ENCODE measurements at regions not wholly inside any gene's neighbourhood (a gene's known extent, or its start where the extent isn't known, plus 50 kb on each side); places are given as distances from the start of the nearest gene placed in this dataset.
"Not testable (repeated sequence)": the region's sequence is repeated elsewhere in the genome, so short reads cannot be mapped to it uniquely, and the experiment has no call there.

DNA sequence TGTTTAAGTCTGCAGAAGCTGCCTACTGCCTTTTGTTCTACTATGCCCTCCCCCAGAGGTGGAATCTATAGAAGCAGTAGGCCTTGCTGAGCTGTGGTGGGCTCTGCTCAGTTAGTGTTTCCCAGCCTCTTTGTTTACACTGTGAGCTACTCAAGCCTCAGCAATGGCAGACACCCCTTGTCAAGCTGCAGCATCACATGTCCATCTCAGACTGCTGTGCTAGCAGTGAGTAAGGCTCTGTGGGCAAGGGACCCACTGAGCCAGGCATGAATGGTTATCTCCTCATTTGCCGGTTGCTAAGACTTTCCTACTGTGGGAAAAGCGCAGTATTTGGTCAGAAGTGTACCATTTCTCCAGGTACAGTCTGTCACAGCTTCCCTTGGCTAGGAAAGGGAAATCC lies 167.4 kb upstream of the IGFBP3 start:
- DNase-seq, result not testable (repeated sequence)

DNA sequence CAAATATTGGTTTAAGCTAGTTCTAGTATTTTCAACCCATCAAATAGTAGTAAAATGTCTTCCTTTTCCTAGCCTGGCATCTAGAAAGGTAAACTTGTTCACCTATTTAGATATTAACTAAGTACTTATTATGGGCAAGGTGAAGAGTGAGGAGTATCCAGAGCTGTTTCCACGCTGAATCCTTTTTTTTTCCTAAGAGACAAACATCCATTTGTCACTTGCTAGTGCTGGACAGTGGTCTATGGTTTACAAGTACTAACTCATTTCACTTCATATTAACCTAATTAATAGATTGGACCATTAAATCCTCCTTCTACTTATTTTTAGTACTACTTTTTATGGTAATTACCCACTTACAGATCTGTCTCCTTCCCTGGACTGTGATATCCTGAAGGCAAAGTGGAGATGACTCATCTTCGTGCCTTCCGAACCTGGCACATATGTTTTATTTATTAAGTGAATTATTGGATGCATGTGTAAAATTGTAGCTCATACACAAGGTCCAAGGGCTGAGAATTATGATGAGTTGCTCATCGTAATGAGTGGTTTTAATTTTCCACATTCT lies 159.6 kb upstream of the IGFBP3 start:
- DNase-seq, result no peak

DNA sequence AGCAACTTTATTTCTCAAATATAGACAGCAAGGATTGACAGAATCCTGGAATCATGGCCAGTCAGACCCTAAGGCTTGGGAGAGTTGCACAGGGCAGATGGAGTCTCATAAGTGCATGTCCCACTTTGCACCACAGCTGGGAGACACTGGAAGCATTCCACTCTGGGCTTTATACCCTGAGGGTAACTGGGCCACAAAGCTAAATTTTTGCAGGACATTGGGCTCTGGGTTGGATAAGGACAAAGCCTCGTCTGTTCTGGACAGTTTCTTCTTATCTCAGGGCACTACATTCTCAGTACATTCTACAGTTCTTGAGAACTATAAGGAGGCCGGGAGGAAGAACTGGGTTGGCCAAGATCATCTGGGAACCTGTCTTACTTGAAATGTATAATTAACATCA lies 158.3 kb upstream of the IGFBP3 start:
- no peak for DNase-seq

DNA sequence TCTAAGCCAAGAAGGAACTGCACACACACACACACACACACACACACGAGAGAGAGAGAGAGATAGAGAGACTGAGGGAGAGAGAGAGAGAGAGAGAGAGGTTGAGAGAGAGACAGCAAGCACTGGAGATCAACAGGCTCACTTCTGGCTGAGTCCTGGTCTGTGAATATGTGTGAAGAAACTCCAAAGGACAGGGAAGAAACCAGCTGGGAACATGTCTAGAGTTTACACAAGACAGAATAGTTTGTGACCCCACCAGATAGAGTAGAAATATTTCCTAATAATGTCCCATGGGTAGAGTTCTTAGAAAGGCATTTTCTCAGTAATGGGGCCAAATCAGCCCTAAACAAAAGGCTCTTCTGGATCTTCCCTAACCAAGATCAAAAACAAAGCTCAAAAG lies 155.5 kb upstream of the IGFBP3 start:
- DNase-seq, result no peak

DNA sequence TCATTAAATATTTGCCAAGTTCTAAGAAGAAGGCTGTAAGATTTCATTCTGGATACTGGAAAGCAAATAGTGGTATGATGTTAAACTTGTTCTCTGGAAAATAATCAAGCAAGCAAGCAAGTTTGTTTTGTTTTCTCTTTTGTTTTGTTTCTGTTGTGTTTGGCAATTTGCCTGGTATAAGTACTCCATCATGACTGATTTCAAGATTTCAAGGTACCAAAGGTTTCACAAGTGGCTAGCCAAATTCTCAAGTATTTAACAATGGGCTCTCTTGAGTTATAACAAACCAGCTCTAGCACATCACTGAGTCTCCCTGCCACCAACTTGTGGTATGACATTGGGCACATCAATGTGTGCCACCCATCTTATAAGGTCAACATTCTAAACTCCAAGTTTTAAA lies 151.7 kb upstream of the IGFBP3 start:
- no peak for DNase-seq

DNA sequence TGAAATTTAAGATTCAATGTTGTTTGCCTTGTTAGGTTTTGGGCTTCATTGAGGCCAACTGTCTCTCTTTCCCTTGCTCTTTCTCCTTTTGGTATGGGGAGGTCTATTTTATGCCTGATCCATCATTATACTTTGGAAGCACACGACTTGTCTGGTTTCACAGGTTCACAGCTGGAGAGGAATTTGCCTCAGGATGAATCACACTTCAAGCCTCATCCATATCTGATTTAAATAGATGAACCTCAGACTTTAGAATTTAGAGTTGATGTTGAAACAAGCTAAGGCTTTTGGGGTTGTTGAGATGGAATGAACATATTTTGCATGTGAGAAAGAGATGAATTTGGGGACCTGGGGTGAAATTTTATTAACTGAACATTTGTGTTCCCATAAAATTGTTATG lies 150.5 kb upstream of the IGFBP3 start:
- DNase-seq, result no peak

DNA sequence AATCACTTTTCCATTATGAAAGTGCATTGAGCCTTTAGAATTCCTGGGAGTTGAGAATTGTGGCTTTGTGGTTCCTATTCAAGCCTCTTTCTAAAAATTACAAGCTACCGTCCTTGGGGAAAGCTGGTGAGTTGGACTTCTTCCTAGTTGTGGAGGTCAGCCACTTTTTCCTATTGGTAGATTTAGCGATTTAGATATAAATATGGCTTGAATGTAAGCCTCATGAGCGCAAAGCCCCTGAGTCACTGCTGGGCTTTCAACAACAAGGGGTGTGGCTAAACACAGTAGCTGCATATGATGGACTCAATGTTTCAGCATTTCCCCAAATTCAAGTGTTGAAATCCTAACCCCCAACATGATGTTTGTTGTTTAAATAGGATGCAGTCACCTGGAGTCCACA lies 150.0 kb upstream of the IGFBP3 start:
- no peak for DNase-seq

DNA sequence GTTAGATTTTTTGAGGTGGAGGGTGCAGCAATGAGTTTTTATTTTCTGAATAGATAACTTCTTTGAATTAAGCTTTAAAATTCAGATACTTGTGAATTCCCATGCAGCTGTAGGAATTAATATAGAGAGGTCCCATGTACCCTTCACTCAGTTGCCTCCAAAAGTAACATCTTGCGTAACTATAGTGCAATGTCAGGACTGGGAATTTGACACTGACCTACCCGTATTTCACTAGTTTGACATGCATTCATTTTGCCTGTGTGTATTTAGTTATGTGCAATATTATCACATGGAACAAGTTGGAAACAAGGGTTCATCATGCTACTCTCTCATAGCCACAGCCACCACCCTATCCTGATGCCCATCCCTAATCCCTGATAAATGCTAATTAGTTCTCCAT lies 147.1 kb upstream of the IGFBP3 start:
- DNase-seq, result no peak

DNA sequence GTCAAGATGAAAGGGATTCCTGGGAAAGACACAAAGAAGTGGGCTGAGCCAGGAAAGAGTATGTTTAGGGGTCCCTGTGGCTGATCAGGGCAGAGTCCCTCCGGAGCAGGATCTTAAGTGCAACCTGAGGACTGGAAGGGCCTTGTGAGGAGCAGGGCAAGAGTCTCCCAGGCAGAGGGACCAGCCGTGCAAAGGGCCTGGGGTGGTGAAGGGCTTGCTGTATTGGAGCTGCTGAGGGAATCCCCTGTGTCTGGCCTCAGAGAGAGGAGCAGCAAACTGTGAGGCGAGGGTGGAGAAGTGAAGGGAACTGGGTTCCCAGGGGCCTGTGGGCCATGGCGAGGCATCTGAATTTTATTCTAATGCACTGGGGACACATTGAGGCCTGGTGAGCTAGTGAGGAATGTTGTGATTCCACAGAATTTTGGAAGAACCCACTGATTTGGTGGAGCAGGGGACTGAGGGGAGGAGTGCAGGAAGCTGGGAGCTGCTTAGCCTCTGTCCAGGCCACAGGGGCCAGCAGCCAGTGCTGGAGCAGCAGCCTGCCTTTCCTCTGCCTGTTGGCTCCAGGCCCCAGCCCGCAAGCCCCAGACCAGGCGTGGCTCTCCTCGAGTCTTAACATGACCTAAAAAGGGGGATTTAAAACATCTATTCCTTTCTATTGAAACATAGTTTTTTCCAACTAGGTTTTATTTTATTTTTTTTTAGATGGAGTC lies 138.4 kb upstream of the IGFBP3 start:
- no peak for DNase-seq

DNA sequence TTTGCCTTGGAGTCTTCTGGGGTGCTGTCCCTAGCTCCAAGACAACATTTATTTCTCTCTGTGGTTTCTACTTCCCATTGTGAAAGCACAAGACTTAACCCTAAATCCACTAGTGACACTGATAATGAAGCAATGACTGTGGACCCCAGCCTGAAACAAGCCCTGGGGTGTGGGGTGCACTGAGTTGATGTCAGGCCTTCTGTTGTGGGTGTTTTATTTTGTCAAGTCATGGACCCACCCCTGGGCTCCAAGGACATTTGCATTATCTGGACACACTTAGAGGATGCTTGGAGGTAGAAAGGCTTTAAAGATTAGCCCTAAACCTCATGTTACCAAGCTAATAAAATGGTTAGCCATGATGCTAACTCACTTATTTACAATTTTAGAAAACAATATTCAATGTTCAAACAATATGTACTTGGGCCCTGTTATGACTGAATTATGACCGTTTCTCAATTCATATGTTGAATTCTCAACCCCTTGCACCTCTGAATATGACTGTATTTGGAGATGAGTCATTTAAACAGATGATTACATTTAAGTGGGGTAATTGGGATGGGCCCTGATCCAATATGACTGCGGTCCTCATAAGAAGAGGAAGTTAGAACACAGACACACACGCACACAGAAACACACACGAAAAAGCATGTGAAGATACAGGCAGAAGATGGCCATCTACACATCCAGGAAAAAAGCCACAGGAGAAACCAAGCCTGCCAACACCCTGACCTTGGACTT lies 137.2 kb upstream of the IGFBP3 start:
- no peak for DNase-seq

DNA sequence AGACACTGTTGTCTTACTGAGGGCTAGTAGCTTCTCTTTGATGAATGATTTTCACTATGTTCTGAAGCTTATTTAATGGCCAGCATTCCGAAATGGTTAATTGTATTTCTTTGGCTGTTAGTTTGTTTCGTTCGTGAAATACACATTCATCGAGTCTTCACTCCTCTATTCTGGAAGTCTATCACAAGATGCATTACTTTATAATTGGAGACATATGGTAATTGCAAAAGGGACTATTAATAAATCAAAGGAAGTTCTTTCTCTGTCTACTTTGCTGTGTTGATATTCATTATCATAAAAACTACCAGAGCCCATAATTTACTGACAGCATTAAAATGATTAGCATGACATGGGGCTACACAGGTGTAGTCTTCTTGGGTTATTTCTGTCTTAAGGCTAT lies 133.8 kb upstream of the IGFBP3 start:
- DNase-seq, result no peak

DNA sequence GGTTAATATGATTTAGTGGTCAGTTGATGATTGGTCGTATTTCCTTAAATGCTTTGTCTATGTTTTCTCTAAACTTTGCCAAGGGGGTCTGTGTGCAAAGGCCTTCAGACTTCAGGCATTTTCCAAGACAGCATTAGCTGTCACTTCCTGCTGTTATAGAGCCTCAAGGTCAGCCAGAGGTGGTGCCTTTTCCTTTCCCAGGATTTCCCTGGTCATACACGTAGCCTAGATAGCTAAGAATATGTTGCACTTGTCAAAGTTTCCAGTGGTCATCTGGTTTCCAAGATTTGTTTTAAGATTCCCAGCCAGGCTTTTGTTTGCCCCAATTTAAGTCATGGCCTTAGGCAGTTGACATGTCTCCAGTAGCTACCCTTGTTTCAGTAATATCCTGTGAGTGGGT lies 133.2 kb upstream of the IGFBP3 start:
- no peak for DNase-seq

DNA sequence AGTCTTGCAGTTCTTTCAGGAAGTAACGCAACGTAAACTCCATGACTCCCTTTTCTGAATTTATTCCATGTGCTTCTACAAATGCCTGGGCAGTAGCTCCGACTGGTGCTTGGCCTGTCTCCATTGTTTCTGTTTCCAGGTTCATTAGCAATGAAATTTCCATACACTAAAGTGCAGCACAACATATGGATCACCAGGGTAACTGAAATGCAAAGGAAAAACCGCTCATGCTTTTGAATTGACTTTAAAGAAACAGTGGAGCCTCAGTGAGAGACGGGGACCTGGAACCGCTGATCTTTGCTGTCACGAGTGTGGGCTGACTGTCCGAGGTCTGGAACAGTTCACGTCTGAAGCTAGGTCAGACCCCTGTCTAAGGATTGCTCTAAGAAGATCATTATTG lies 126.5 kb upstream of the IGFBP3 start:
- peak; percentile 39 to 57 for DNase-seq

DNA sequence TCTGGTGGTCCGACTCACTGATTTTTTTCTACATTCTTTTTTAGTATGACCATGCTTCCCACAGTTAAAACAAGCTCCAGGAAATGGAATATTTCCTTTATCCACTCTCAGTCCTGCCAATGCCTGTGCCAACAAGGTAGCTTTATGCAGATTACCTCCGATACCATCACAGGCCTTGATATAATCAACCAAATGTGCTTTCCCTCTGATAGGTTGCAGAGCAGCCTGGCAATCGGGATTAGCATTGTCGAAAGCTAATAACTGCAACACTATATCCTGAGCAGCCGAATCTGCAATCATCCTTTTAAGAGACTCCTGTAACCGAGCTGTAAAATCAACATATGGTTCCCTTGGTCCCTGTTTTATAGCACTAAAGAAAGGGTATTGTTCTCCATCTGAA lies 122.3 kb upstream of the IGFBP3 start:
- DNase-seq, result not testable (repeated sequence)

DNA sequence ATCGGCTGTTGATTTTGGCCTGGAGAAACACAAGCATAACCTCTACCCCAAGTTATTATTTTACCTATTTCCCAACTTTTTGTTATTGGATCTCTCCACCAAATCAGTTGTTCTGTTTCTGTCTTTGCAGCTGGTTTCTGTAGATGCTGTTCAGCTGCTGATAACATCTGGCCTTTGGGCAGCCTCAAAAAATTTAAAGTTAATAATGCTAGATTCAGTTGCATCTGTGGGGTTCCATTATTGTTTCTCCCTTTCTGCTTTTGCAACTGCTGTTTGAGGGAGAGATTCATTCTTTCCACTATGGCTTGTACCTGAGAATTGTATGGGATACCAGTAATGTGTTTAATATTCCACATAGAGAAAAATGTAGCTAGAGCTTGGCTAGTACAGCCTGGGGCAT lies 118.7 kb upstream of the IGFBP3 start:
- not testable (repeated sequence) for DNase-seq

DNA sequence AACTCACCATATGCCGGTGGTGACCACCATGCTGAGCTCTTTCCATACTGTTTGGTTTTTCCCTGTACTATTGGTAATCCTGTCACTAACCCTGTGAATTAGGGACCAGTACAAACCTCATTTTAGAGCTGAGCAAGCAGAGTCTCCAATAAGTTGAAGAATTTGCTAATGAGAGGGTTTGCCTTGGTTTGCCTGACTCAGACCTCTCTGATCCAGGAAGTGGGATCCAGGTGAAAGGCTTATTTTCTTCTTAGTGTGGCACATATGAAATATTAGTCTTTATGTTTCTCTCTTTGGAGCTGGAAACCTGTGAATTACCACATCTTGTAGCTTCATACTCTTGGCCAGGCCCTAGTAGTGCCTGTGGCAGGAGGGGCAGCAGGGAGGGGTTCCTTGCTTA lies 114.1 kb upstream of the IGFBP3 start:
- DNase-seq, result no peak

DNA sequence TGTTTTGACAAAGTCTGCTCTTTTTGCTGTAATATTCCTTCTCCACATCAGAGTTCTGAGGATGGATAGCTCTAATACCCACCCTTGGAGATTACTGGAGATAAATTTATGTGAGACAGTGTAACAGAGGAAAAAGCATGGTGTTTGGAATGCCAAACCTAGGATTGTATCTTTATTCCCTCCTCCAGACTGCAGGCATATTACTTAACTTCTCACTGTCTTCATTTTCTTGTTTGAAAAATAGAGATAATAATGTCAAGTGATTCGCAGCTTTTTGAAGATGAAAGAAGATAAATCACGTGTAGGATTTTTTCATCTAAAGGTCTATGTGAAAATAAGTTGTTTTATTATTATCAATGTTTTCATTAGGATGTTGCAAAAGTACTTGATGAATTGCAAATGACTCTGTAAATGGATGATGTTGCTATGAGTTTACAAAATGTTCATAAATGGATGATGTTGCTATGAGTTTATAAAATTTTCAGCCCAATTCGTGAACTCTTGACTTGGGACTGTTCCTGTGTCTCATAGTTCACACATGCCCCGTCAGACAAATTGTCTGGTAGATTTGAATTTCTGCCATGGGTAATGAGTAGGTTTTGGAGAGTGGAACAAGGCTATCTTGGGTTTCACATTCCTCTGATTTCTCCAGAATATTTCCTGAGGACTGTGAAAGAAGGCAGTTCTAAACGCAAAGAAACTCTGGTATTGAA lies 113.1 kb upstream of the IGFBP3 start:
- no peak for DNase-seq

DNA sequence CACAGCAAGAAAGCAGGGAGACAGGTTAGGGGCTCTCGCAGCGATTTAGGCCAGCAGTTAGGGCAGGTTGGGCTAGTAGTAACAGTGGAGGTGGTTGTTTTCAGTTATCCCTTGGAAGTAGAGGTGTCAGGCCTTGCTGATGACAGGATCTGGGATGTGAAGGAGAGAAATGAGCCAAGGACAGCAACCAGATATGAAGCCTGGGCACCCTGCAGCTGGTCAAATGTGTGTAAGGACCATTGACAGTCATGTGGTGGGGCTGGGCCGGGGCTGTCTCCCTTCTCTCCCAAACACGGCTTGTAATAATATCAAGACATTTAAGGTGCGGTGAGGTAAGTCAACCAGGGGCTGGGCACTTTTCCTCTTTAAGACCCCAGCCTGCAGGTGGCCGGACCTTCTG lies 112.5 kb upstream of the IGFBP3 start:
- DNase-seq, result no peak

DNA sequence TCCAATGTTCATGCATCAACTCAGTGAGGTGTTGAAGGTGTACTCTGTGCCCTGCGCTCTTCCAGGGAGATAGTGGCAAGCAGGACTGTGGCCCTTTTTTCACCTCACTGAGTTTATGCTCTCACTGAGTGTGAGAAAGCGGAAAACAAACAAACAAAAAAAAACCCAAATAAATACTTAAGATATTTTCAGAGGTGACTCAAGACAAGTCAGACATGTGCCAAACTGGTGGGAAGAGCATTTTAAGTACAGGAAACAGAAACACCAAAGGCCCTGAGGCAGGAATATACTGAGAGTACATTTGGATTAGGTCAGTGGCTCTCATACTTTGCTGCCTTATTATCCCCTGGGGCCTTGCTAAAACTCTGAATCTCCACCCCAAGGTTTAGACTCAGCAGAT lies 111.9 kb upstream of the IGFBP3 start:
- DNase-seq, result no peak

DNA sequence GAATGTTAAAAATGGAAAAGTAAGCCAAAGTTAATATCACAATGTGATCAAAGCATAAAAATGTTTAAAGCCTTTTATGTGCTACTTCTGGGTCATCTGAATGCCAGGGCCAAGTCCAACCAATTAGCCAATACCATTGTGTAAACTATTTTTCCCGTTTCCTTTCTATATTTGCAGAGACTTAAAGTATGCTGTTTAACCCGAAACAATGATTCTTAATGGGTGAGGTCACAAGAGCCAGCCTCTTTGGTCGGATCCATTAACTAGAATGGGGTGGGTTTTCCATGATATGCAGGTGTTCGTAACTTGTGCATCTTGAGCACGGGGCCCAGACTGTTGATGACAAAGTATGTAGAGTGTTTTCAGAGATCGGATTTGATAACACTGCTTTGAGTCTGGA lies 111.3 kb upstream of the IGFBP3 start:
- DNase-seq, result no peak

DNA sequence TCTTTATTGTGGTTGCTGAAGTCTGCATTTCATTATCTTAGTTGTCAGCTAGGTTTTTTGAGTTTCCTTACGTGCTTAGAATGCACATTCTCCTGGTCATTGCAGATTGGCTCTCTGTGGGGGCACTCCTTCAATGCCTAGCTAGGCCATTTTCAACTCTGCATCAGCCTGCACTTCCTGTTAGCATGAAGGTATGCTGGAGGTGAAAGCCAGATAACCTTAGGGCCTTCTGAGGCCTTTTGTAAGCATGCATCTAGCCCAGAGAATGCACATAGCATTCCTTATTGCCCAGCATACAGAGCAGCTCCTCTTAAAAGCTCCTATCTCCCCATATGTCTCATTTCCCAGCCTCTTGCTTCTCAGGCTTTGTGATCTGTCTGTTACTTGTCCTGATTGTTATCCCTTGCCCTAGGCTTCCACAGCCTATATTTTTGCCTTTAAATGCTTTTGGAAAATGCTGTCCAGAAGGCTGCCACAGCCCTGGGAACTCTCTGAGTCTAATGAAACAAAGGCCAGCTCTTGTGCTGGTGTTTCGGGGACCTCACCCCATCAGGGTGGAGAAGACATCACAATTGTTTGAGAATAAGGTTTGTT lies 108.1 kb upstream of the IGFBP3 start:
- DNase-seq, result no peak

DNA sequence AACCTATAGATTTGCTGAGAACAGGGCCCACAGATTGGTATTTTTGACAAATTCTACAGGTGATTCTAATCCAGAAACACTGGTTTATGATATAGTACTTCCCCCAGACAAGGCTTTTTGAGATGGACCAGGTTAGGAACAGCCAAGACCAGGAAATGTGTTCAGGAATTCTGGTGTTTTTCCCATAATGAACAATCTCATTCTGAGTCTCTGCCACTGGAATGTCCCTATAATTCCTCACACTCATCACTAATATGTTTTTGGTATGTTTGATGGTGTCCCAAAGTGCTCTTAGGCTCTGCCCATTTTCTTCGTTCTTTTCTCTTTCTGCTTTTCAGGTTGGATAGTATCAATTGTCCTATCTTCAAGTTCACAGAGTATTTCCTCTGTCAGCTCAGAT lies 107.2 kb upstream of the IGFBP3 start:
- DNase-seq, result no peak

DNA sequence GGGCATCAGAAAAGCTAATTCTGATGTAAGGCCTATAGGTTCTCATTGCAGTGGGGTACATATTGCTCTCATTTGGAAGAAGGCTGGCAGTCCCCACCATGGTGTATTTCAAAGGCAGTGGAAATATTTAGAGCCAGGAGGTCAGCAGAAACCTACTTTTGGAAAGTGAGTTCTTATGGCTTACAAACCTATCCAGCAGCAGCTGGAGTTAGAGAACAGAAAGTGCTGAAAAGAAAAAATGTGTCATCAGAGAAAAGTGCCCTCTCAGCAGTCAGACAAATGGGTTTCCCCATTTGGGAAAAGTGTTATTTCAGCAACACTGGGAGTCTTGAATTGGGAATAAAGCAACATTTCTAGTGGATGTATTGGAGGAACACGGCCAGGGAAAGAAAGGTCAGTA lies 105.7 kb upstream of the IGFBP3 start:
- DNase-seq, result no peak
